GM12892 (cell line): ENCODE measurements at regions not wholly inside any gene's neighbourhood (a gene's known extent, or its start where the extent isn't known, plus 50 kb on each side); places are given as distances from the start of the nearest gene placed in this dataset.

Experiments
- POLR2A ChIP-seq: IDR thresholded peaks from 2 replicates; pipeline ENCODE4 v1.6.1; 2011; ENCODE audit warnings: low read depth, low read length, control low read depth
- POLR2AphosphoS5 ChIP-seq: IDR thresholded peaks from 2 replicates; pipeline ENCODE4 v1.6.1; 2011; ENCODE audit warnings: low read depth, low read length, control low read depth

- no peak for TF ChIP-seq POLR2AphosphoS5
- no peak for TF ChIP-seq POLR2A
Observed at GRCh38 chr1:198942466-198942865, 303.6 kb downstream of the PTPRC start.
